GM19455 (cell line): ENCODE measurements at regions not wholly inside any gene's neighbourhood (a gene's known extent, or its start where the extent isn't known, plus 50 kb on each side); places are given as distances from the start of the nearest gene placed in this dataset.

Source experiments
- ATAC-seq: cut with Tn5 transposase; IDR thresholded peaks from one replicate; pipeline ENCODE4 v1.9.1; 2021; ENCODE audit not compliant: unreplicated experiment

DNA sequence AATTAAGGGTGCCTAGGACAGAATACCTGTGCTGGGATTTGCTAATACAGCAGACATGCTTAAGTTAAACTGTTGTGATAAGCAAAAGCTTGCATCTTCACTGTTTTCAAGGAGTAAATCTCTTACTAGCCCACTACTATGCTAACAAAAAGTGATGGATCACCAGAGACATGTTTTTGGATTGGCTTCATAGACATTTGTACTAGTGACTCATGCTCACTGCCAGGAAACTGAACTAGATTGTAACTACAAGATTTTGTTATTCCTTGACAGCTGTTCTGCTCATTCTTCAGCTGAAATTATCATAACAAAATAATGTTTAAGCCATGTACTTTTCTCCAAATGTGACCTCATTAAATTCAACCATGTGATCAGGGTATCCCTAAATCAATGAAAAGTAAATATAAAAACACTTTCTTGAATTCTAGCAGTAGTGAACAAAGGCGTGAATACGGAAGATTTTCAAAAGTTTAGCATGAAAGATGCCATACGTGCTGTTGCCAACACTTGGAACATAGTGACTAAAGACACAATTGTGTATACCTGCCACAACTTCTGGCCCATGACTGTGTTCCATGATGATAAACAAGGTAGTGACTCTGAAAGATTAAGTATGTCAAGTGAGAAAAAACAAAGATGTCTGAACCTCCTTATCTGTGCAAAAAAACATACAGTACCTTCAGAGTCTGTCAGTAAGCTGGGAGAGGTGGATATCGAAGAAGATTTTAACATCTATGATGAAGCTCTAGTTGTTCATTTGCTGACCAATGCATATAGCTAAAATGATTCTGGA, 154.0 kb downstream of the BTC start:
- ATAC-seq = no peak

DNA sequence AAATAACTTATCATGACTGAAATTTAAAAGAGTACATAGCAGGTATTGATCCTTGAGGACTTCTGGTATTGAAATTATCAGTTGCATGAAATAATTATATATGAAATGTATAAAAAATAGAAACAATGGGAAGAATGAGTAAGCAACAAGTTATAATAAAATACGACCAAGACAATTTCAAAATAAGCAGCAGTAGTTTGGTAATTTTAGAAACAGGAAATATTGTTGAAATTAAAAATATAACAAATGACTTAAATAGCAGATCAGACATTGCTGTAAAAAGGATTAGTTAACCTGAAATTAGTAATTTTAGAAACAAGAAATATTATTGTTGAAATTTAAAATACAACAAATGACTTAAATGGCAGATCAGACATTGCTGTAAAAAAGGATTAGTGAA, 152.3 kb downstream of the BTC start:
- ATAC-seq = no peak

DNA sequence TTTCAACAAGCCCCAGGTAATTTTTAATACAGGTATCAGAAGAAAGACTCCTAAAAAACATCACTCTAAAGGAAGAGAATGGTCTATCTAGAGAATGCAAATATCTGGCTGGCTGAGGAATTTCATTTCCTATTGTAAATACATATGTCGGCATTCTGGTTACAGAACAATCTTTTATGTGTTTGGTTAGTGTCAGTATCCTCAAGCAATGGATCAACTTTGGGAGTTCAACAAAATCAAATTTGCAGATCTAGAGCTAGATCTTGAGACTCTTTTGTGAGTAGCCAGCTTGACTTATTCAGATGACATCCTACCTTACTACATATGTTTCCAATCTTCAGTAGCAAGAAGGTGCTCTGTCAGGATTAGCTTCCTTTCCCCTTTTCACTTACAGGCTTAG, 145.1 kb downstream of the BTC start:
- no peak for ATAC-seq

DNA sequence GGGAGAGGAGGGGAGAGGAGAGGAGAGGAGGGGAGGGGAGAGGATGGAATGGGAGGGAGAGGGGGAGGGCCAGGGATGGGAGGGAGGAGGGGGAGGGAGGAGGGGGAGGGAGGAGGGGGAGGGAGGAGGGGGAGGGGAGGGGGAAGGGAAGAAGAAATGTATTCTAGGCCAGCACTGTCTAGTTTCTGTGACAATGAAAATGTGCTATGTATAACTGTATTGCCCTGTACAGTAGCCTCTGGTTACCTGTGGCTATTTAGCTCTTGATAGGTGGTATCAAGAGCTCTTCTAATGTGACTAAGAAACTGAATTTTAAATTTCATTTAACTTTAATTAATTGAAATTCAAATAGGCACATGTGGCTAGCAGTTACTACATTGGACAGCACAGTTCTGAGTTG, 143.1 kb downstream of the BTC start:
- no peak for ATAC-seq

DNA sequence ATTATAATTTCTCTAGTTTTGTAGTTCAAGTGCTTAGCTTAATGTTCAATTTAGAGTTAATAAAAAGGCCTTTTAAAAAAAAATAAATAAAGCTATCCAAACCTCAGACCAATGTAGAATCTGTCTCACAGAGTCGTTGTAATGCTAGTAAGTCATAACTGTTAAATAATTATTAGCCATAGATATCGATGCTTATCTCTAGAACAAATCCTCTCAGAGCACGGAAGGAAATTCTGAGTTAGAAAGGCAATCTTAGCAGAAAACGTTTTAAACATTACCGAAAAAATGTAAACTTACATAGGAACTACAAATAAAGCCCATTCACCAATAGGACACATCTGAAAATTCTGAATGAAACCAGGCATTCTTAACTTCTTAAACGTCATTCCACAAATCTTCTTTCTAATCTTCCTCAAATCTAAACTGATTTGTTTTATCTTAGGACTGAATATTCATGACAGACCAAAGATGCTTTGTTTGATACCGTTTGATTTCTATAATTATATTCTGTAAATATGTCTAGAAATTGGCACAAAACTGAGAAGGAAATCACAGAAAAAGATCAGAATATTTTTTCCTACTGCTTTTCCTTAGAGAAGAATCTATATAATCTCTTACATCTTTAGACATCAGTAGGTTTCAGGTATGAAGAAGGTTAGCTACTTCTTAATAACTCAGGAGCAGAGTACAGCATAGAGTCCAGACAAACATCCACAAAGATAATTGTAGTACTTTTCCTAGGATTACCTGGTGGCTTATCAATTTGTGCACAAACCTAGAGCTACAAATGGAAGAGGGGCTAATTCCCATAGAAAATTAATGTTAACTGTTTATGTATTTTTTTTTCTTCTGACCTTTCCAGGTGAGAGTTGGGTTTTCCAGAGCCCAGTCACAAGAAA, 140.7 kb downstream of the BTC start:
- no peak for ATAC-seq

DNA sequence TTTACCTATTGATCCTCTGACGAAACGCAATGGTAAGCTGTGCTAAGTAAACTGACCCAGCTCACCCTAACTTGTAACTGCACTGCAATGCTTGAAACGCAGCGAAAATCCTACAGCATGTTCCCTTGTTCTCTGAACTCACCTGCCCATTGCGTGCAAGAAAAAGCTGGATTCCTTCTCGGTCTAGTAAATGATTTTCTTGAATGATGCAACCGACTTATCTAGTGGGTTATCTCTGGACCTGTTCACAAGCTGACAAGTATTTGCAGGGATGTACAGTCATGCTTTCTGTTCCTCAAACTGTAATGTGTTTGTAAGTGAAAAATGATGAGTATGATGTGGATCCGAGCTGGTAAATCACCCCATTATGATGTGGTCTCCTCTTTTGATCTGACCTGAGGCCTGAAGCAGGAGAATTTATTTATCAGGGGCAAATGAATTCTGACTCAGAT, 140.1 kb downstream of the BTC start:
- ATAC-seq = no peak

DNA sequence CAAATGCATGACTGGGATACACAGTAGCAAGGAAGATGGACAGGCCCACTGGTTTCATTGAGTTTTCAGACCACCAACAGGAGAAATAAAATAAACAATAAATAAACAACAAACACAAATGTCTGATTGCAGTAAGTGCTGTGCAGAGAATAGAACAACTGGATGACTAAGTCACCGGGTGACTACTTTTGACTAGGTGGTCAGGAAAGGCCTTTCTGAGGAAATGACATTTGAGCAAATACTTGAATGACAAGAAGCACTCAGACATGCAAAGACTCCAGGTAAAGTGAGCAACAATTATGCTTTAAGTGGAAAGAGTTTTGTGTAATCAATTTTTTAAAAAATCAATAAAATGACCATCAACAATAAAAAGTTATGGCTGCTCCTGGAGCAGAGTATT, 137.7 kb downstream of the BTC start:
- ATAC-seq = no peak

DNA sequence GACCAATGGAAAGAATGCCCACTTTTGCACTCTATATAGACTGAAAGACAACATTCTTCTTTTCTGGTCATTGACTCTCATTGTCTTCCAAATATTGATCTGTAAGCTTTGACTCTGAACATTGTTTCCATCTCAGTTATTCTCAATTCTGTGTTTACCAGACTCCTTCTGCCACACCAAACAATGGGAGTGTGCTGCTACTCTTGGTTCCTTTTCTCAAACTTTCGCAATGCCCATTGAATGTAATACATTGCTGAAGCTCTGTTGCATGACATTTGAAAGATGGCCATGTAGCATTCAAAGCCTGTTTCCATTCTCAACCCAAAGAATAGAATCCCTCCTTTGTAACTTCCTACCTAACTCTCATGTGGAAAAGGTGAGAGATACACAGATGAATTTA, 136.2 kb downstream of the BTC start:
- ATAC-seq = no peak

DNA sequence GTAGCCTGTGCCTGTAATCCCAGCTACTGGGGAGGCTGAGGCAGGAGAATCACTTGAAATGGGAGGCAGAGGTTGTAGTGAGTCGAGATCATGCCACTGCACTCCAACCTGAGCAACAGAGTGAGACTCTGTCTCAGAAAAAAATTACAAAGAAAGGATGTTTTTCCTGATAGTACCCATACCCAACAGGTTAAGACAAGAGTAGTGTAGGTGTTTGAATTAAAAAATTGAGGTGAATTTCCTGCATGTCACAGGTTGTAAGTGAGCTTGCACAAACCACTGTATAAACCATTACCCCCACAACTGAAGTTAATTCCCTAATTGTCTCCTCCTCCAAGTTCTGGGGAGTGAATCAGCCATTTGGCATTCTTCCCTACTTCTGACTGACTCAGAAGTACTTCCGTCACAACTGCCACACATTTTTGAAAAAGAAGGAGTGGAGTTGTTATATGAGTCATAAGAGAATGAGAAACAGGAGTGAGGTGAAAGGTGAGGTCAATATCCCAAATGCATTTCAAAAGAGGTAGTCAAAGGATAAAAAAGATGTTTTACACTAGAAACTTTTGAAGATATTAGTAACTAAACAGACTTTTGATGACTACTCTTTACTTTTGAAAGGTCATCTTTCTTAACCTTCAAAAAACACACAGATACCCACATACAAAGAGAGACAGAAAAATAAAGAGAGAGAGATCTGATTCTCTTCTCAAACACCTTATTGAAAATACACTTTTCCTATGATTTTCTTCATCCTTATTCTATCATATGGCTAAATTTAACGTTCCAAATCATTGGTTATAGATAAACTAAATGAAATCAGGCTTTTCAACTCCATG, 134.5 kb downstream of the BTC start:
- no peak for ATAC-seq

DNA sequence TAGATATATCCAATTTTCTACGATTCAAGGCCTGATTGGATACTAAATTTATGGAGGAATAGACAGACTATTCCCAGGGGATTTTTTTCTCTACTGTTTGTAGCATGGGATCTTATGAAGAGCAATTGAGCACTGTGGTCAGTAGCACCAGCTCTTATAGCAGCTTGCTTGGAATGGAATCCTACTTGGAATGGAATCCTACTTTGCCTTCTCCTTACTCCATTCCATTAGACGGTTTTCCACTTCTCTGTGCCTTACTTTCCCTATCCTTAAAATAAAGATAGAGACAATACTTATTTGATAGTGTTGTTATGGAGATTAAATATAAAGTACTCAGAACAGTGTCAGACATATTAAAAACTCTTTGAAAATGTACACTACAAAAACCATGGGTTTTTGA, 133.5 kb downstream of the BTC start:
- ATAC-seq = no peak

DNA sequence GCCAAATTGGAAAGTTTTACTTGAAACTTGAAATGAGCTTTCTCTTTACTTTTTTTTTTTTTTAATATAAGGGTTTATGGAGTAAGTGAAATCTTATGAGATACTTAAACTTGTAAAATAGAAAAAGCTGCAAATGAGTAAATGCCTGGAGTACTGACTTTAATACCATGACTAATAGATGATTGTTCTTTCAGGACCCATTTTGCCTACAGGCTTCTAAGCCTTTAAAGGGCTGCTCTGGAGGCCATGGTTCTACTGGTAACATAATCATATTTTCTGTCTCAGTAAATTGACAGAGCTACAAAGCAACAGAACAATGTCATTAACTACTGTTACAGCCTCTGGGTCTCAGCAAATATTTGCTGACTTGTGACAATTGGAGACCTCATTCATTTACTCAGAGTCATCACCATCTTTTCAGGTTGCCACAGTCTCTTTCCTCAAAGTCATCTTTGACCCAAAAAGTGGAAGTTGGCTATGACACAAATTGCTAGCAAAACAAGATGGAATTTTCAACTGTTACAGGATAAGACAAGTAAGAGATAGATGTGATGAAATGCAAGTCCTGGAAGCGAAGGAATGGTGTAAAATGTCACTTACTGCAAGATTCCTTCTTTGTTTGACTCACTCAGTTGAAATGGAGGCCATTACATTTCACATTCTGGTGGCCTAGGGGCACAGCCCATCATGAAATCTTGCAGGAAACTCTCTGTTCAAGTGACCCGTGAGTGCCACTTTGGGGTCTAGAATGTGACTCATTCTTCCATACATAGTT, 132.7 kb downstream of the BTC start:
- no peak for ATAC-seq

DNA sequence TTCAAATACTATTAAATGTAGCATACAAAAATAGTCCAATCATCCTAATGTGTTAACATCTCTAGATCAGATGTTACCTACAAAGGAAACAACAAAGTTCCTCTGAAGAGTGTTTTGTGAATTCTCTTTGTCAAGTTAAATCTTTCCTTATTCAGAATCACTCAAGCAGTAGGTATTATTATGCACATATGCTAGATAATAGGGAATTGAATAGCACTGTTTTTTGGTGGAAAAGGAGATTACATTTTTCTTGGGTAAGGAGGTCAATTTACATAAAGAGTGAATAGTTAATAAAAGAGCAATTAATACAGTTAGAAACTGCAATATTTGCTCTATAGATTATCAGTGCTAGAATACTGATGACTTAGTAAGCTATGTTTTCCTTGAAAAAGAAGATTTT, 130.7 kb downstream of the BTC start:
- no peak for ATAC-seq

DNA sequence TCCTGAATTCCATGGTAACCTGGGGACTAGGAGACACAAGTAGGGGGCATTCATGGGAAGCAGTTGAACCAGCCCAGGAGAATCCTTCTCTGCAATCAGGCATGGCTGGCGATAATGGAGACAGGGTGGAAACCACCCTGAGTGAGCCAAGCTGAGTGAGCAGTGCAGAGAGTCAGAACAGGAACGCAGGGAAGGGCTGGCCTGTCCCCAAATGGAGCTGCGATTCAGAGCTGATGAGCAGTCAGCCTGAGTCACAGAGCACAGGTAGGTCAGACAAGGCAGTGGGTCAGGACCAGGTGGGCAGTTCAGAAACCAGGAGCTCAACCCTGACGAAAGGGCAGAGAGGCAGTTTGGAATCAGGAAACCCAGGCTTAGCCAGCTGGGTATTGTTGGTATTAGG, 129.0 kb downstream of the BTC start:
- ATAC-seq = no peak

DNA sequence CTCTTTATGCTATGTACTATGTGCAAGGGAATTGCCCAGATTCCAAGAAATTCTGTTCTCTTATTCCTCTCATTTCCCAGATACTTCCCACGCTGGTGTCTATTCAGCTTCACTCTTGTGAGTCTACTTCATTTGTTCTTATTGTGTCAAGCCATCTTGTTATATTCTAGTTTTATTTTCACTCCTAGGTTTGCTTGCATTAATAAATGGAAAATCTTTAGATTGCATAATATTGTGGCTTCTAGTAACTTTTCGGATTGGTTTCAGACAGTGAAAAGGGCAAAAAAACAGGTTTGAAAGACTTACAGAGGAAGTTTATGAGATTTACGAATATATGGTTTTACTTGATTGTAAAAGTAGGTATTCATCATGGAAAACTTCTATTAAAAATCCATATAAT, 128.4 kb downstream of the BTC start:
- ATAC-seq = no peak

DNA sequence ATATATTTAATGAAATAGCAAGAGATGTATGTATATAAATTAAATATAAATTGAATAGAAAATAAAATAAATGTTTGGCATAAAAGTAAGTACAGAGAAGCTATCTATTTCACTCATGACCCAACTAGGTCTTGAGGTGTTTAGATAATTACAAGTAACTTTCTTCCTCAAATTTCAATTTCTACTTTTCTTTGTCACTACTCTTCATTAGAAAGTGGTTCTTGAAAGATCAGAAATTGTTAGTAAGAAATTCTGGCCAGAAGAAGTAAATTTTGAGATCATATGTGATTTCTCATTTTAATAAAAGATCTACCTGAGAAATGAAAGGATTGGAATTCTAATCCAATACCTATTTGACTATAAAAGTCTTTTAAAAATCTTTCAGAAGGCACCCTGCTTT, 126.9 kb downstream of the BTC start:
- no peak for ATAC-seq

DNA sequence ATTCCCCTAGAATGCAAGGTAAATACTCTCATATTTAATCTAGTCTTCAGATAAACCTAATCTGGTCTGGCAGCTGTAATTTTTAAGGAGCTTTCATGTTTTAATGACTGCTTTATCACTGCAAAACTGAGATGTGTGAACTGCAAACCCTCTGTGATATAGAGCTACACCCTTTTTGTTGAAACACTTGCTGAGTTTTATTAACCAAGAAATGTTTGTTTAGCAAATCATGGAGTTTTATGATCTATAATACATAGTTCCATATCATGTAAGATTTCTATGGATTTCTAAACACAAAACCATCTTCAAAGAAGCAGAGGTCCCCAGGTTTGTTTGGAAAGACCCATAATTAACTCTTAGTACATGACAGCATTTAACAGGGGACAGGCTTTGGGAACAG, 126.4 kb downstream of the BTC start:
- ATAC-seq = no peak

DNA sequence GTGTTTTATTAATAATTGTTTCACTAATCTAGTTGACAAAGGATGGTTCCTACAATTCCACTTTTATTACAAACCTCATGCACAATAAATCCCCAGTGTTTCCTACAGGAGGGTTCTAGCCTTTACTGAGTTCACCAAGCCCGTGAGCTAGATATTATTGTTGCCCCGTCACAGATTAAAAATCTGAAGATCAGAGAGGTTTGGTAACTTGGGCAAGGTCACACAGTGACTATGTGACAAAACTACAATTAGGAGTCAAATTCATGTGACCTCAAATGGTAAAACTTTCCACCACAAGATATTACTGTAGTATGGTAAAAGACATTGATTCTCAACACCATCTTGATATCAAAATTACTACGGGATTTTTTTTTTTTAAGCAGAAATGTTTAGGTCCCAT, 124.6 kb downstream of the BTC start:
- ATAC-seq = no peak

DNA sequence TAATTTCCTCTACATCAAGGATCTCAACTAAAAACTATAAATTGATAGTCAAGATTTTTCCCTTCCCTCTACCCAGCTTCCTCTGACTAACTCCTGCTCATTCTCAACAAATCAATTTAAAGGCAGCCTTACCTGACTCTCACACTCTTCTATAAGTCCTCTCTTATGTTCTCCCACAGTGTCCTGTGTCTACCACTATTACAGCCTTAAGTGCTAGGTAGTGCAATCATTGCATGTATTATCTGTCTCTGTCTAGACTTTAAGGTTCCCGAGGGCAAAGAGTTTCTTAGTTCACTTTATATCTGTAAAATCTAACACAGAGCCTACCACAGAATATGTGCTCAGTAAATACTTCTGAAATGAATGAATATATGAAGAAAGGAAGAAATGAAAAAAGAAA, 123.7 kb downstream of the BTC start:
- no peak for ATAC-seq

DNA sequence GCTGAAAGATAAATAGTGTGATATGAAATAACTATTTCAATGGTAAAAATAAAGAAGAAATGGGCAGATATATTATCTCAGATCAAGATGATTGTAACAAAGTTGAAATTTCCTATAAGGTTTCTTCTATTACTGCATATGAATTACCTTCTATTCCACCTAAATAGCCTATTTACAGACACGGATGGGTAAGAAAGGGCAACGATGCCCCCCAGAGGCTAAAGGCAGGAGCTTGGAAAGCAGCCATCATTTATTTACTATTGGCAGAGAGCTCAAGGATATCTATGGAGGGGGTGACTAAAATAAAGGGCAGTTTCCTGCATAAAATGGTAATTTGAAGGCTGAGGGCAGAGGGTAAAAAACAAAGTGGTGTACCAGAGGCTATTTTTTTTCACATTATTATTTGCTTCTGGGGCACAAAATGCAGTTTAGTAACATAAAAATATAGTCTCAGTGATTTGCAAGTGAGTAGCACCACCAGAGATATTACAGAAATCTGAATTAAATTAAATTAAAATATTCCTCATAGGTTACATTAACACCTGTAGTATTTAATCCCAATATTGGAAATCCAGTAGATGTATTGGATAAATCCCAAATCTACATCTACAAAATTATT, 123.1 kb downstream of the BTC start:
- ATAC-seq = no peak

DNA sequence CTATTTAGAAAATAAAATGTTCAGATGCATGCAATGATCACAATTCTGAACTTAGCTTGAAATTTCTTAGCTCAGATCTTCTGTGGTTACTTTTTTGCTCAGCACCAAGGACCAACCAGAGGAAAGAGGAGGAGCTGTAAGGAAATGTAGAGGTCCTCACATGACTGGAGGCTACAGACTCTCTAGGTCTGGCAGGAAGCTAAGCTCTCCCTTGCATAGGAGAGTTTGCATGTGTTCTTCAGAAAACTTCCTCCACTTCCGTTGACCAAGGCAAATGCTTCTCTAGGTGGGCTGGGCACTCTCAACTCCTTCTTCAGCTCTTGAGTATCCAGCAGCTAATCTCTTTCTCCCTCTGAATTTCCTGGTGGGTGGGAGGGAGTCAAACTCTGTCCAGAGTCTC, 119.6 kb downstream of the BTC start:
- no peak for ATAC-seq
